Neural cell (in vitro differentiated cells): ENCODE measurements at regions not wholly inside any gene's neighbourhood (a gene's known extent, or its start where the extent isn't known, plus 50 kb on each side); places are given as distances from the start of the nearest gene placed in this dataset.

ENCODE experiments used
- H2AFZ ChIP-seq: fragments of 200-600, 300-800 bp; sonication (generic), shearing (Covaris generic); 2 replicates; pipeline ENCODE4 v1.6.0; 2014; ENCODE audit warnings: low read depth, mild to moderate bottlenecking, antibody characterized with exemption, low read length, moderate library complexity
- H3F3A ChIP-seq: fragments of 200-600 bp; shearing (Covaris generic); 2 replicates; pipeline ENCODE4 v1.6.1; 2016; ENCODE audit warnings: mild to moderate bottlenecking, moderate library complexity, mixed read lengths, antibody characterized with exemption, low read length; ENCODE audit not compliant: insufficient read depth, poor library complexity, severe bottlenecking
- H3K27ac ChIP-seq: fragments of 200-600, 300-800 bp; sonication (generic), shearing (Covaris generic); 2 replicates; pipeline ENCODE4 v1.5.1; 2014; ENCODE audit warnings: mild to moderate bottlenecking, low read length, moderate library complexity
- H3K27me3 ChIP-seq: fragments of 300-800, 200-600 bp; sonication (generic), shearing (Covaris generic); 2 replicates; pipeline ENCODE4 v1.6.0; 2014; ENCODE audit warnings: mild to moderate bottlenecking, low read depth, low read length, moderate library complexity; ENCODE audit not compliant: insufficient read depth
- H3K36me3 ChIP-seq: fragments of 300-800, 200-600 bp; sonication (generic), shearing (Covaris generic); 2 replicates; pipeline ENCODE4 v1.5.1; 2014; ENCODE audit warnings: mild to moderate bottlenecking, antibody characterized with exemption, low read length, moderate library complexity; ENCODE audit not compliant: insufficient read depth
- H3K4me2 ChIP-seq: fragments of 300-800, 200-600 bp; sonication (generic), shearing (Covaris generic); 2 replicates; pipeline ENCODE4 v1.6.0; 2014; ENCODE audit warnings: mild to moderate bottlenecking, low read length
- H3K4me3 ChIP-seq: fragments of 300-800, 200-600 bp; sonication (generic), shearing (Covaris generic); 2 replicates; pipeline ENCODE4 v1.5.1; 2014; ENCODE audit warnings: mild to moderate bottlenecking, low read length, moderate library complexity
- H3K79me2 ChIP-seq: fragments of 200-600 bp; shearing (Covaris generic); replicated peaks from 2 replicates; pipeline ENCODE4 v1.6.0; 2014; ENCODE audit warnings: mild to moderate bottlenecking, low read length, moderate library complexity; ENCODE audit not compliant: insufficient read depth
- H3K9ac ChIP-seq: fragments of 300-800, 200-600 bp; sonication (generic), shearing (Covaris generic); 2 replicates; pipeline ENCODE4 v1.6.1; 2016; ENCODE audit warnings: mild to moderate bottlenecking, low read length, mixed read lengths
- H3K9me2 ChIP-seq: fragments of 200-600 bp; shearing (Covaris generic); 2 replicates; pipeline ENCODE4 v1.6.1; 2016; ENCODE audit warnings: mild to moderate bottlenecking, low read length, mixed read lengths; ENCODE audit not compliant: insufficient read depth
- H3K9me3 ChIP-seq: fragments of 200-600, 300-800 bp; sonication (generic), shearing (Covaris generic); 2 replicates; pipeline ENCODE4 v1.6.1; 2016; ENCODE audit warnings: mild to moderate bottlenecking, mixed run types, low read length, moderate library complexity, mixed read lengths
- H4K20me1 ChIP-seq: fragments of 200-600 bp; shearing (Covaris generic); 2 replicates; pipeline ENCODE4 v1.6.1; 2016; ENCODE audit warnings: mild to moderate bottlenecking, mixed run types; ENCODE audit not compliant: insufficient read depth
- EP300 ChIP-seq: fragments of 450-650 bp; conservative IDR thresholded peaks from 2 replicates; pipeline ENCODE4 v1.6.1; 2014; ENCODE audit warnings: antibody characterized with exemption, mild to moderate bottlenecking, moderate library complexity; ENCODE audit not compliant: poor library complexity, severe bottlenecking
- EZH2 ChIP-seq: fragments of 200-600, 300-800 bp; shearing (Covaris generic), sonication (generic); IDR thresholded peaks from 2 replicates; pipeline ENCODE4 v1.6.1; 2014; ENCODE audit warnings: antibody characterized with exemption, low read length, borderline replicate concordance, mild to moderate bottlenecking; ENCODE audit not compliant: insufficient read depth, poor library complexity, severe bottlenecking
- MXI1 ChIP-seq: fragments of 450-650 bp; conservative IDR thresholded peaks from 2 replicates; pipeline ENCODE4 v1.6.1; 2014; ENCODE audit warnings: antibody characterized with exemption, mild to moderate bottlenecking; ENCODE audit not compliant: poor library complexity, severe bottlenecking
- POLR2AphosphoS5 ChIP-seq: IDR thresholded peaks from 2 replicates; pipeline ENCODE4 v1.6.1; 2012
- RAD21 ChIP-seq: fragments of 450-650 bp; conservative IDR thresholded peaks from 2 replicates; pipeline ENCODE4 v1.6.1; 2014; ENCODE audit warnings: antibody characterized with exemption, mild to moderate bottlenecking, moderate library complexity
- SMC3 ChIP-seq: fragments of 450-650 bp; conservative IDR thresholded peaks from 2 replicates; pipeline ENCODE4 v1.6.1; 2014; ENCODE audit warnings: antibody characterized with exemption, mild to moderate bottlenecking, moderate library complexity; ENCODE audit not compliant: poor library complexity
- TAF1 ChIP-seq: IDR thresholded peaks from 2 replicates; pipeline ENCODE4 v1.6.1; 2012; ENCODE audit warnings: low read depth
- TF ChIP-seq, protein P1 (sequence below): IDR thresholded peaks from 2 replicates; pipeline ENCODE4 v1.6.1; 2012; ENCODE audit warnings: borderline replicate concordance
- TF ChIP-seq, protein P2 (sequence below): fragments of 450-650 bp; IDR thresholded peaks from 2 replicates; pipeline ENCODE4 v1.5.1; 2014; ENCODE audit warnings: antibody characterized with exemption, mild to moderate bottlenecking, moderate library complexity; ENCODE audit not compliant: poor library complexity, severe bottlenecking

DNA sequence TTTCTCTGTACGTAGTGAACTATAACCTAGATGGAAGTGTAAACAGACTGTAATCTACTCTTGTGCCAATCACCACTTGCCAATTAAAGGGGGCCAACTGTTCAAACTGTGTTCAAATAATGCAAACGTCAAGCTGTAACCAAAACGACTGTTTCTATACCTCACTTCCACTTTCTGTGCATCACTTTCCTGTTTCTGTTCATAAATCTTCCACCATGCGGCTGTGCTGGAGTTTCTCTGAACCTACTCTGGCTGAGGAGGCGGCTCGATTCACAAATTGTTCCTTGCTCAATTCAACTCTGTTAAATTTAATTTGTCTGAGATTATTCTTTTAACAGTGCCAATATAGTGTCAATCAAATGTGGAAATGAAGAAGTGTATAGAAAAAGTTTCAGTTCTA lies 206.7 kb upstream of the TBC1D5 start:
- no peak overlapping the region for H3K27ac ChIP-seq

DNA sequence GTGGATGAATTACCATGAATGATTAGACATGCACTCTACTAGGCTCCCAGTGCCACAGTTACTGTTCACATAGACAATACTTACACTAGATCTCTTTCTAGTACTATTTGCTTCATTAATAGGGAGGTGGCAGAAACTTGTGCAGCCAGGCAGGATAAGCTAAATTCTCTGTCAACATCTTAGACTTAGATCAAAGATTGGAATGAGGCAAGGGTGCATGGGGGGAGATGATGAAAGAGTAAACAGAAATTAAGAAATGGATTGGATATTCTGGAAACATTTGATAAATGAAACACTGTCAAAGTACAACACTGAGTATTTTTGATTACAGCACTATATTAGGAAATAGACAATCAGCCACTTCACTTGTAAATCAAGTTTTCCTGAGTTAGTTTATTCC lies 205.4 kb upstream of the TBC1D5 start:
- H3F3A ChIP-seq, result no peaks in the 10 kb centered on the region
- no peaks in the 10 kb centered on the region for H3K79me2 ChIP-seq
- no peak overlapping the region for H3K4me3 ChIP-seq
- no peak overlapping the region for H2AFZ ChIP-seq
- H3K9me2 ChIP-seq, result no peaks in the 10 kb centered on the region
- no peaks in the 10 kb centered on the region for H3K9me3 ChIP-seq
- no peak overlapping the region for H3K27ac ChIP-seq
- H3K27me3 ChIP-seq, result no peaks in the 10 kb centered on the region
- H3K9ac ChIP-seq, result no peak overlapping the region
- no peak overlapping the region for H3K4me2 ChIP-seq
- H3K36me3 ChIP-seq, result no peaks in the 10 kb centered on the region
- no peak for TF ChIP-seq TAF1
- H4K20me1 ChIP-seq, result no peaks in the 10 kb centered on the region

More for the DNA sequence above, 206.7 kb upstream of the TBC1D5 start:
- no peaks in the 10 kb centered on the region for H3K36me3 ChIP-seq
- no peaks in the 10 kb centered on the region for H4K20me1 ChIP-seq
- no peaks in the 10 kb centered on the region for H3K9me3 ChIP-seq
- H3K27me3 ChIP-seq, result no peaks in the 10 kb centered on the region
- H3K9ac ChIP-seq, result no peak overlapping the region
- TF ChIP-seq, protein P1, sequence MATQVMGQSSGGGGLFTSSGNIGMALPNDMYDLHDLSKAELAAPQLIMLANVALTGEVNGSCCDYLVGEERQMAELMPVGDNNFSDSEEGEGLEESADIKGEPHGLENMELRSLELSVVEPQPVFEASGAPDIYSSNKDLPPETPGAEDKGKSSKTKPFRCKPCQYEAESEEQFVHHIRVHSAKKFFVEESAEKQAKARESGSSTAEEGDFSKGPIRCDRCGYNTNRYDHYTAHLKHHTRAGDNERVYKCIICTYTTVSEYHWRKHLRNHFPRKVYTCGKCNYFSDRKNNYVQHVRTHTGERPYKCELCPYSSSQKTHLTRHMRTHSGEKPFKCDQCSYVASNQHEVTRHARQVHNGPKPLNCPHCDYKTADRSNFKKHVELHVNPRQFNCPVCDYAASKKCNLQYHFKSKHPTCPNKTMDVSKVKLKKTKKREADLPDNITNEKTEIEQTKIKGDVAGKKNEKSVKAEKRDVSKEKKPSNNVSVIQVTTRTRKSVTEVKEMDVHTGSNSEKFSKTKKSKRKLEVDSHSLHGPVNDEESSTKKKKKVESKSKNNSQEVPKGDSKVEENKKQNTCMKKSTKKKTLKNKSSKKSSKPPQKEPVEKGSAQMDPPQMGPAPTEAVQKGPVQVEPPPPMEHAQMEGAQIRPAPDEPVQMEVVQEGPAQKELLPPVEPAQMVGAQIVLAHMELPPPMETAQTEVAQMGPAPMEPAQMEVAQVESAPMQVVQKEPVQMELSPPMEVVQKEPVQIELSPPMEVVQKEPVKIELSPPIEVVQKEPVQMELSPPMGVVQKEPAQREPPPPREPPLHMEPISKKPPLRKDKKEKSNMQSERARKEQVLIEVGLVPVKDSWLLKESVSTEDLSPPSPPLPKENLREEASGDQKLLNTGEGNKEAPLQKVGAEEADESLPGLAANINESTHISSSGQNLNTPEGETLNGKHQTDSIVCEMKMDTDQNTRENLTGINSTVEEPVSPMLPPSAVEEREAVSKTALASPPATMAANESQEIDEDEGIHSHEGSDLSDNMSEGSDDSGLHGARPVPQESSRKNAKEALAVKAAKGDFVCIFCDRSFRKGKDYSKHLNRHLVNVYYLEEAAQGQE, result no peak
- no peak for TF ChIP-seq SMC3
- no peak for TF ChIP-seq MXI1
- TF ChIP-seq POLR2AphosphoS5, result no peak
- TF ChIP-seq EP300, result no peak
- TF ChIP-seq RAD21, result no peak
- TF ChIP-seq, protein P2, sequence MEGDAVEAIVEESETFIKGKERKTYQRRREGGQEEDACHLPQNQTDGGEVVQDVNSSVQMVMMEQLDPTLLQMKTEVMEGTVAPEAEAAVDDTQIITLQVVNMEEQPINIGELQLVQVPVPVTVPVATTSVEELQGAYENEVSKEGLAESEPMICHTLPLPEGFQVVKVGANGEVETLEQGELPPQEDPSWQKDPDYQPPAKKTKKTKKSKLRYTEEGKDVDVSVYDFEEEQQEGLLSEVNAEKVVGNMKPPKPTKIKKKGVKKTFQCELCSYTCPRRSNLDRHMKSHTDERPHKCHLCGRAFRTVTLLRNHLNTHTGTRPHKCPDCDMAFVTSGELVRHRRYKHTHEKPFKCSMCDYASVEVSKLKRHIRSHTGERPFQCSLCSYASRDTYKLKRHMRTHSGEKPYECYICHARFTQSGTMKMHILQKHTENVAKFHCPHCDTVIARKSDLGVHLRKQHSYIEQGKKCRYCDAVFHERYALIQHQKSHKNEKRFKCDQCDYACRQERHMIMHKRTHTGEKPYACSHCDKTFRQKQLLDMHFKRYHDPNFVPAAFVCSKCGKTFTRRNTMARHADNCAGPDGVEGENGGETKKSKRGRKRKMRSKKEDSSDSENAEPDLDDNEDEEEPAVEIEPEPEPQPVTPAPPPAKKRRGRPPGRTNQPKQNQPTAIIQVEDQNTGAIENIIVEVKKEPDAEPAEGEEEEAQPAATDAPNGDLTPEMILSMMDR, result no peak
- no peak for TF ChIP-seq TAF1
- no peak for TF ChIP-seq EZH2
- H3K4me2 ChIP-seq, result no peak overlapping the region
- no peak overlapping the region for H2AFZ ChIP-seq
- no peak overlapping the region for H3K4me3 ChIP-seq
- no peaks in the 10 kb centered on the region for H3K79me2 ChIP-seq
- H3K9me2 ChIP-seq, result no peaks in the 10 kb centered on the region
- no peaks in the 10 kb centered on the region for H3F3A ChIP-seq

DNA sequence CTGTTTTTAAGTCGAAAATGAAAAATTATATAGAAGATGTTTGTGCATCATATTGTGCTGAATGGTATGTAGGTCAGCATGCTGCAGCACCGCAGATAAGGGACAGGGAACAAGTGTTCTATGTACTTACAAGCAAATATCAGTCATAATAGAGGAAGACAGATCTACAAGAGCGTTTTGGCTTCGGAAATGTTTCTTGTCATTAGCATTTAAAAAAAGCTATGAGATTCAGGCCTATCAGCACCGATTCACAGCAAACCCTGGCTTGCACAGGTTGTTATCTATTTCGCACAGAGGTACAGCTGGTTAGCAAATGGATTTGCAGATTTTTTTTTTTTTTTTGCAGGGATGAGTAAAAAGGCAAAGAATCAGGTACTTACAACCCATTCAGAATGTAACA lies 204.2 kb upstream of the TBC1D5 start:
- no peak overlapping the region for H3K27ac ChIP-seq
- no peaks in the 10 kb centered on the region for H3K9me2 ChIP-seq
- H2AFZ ChIP-seq, result no peak overlapping the region
- H3K9ac ChIP-seq, result no peak overlapping the region
- H3K9me3 ChIP-seq, result no peaks in the 10 kb centered on the region
- no peaks in the 10 kb centered on the region for H3K79me2 ChIP-seq
- TF ChIP-seq, protein P1, result no peak
- TF ChIP-seq RAD21, result no peak
- no peak overlapping the region for H3K4me3 ChIP-seq
- H3F3A ChIP-seq, result no peaks in the 10 kb centered on the region
- no peaks in the 10 kb centered on the region for H3K27me3 ChIP-seq
- no peaks in the 10 kb centered on the region for H4K20me1 ChIP-seq
- no peak overlapping the region for H3K4me2 ChIP-seq
- no peaks in the 10 kb centered on the region for H3K36me3 ChIP-seq
